Central memory CD4-positive, alpha-beta T cell (primary cell): ENCODE measurements at regions not wholly inside any gene's neighbourhood (a gene's known extent, or its start where the extent isn't known, plus 50 kb on each side); places are given as distances from the start of the nearest gene placed in this dataset.
"Not testable (repeated sequence)": the region's sequence is repeated elsewhere in the genome, so short reads cannot be mapped to it uniquely, and the experiment has no call there.

Experiments used
- DNase-seq: peaks from one replicate; pipeline ENCODE4 v3.0.0; 2022

DNA sequence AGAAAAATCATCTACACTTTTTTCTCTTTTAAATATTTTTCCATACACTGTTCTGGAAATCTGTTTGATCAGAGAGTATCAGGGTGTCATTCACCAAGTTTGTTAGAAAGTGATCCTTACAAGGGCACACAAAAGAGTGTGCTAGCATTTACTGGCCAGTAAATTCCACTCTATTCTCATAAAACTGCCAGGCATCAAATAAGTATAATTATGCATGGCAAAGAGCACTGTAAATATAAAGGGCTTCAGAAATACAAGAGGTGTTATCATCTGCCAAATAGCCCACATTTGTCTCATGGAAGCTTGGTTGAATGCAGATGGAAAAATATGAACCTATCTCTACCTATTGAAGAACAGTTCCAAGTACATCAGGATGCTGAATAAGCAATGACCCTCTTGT lies 847.3 kb upstream of the ACVR2A start:
- no peak for DNase-seq

DNA sequence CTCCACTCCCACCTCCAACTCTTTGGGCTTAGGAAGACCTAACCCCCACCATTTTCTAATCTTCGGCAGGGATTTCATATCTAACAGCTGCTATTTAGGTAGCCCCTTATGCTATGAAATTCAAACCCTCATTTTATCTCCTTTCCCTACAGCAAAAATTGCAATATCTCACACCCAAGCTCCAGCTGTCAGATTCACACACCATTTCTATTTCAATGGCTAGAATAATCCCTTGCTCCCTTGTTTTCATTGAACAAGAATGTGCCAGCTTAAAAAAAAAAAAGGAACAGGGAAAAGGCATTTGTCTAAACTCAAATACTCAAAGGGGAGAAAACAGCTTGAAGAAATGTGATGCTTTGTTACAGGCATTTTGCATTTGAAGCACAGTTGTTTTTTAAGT lies 850.6 kb upstream of the ACVR2A start:
- DNase-seq, result no peak

DNA sequence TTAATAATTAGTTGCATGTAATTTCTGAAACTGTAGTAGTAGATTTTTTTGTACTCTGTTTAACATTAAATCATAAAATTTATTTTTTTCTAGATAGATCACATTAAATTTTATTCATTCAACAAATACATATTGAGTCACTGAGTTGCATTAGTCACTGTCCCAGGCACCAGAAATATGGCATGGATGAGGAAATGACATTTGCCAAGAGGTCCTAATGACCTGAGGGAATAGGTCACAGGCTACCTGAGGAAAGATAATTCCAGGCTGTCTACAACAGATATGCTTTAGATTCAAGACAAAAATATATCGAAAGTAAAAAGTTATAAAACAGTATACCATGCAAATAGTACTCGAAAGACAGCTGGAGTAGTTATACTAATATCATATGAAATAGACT lies 852.4 kb upstream of the ACVR2A start:
- no peak for DNase-seq

DNA sequence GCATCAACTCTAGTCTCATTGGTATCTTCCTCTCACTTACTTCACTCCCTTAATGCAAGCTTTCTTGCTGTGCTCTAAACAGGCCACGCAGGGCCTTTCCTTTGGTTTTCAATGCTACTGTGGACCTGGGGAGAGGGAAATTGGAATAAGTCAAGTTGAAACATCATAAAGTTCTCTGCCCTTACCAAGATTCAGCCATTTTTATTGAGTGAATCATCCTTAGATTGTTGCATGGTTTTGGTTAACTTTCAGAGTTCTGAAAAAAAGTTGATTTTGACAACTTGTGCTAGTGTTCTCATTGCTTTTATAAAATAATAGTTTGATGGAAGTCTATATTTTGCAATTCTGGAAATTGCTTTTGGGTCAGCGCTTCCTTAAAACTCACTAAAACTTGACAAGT lies 852.8 kb upstream of the ACVR2A start:
- DNase-seq, result no peak

DNA sequence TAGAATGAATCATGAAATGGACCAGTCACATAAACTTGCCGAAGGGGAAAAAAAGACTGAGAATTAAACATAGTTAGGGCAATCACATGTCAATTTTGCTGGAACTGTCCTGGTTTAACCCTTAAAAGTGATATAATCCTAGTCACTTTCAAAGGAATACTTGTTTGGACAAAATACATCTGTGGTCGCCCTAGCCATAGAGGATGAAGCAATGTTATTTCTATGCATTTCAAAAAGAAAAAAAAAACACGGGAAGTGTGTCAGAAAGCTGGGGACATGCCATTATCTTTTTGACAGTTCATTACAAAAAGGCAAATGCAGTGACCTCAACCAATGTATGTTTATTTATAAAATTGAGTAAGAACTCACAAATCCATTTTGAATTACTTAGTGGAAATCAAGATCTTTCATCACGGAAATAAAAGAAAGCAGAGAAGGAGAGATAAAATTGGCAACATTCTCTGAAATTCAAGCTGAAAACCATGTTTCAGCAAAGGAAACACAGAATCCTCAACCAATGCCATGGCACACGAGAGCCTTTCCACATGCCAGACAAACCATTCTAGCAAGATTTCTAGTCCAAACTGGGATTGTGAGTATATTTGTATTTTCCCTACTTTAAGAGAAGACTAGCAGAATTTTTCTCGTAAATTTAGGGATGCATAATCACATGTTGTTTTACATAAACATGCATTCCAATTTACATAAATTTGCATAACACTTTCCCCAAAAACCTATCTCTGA lies 854.3 kb upstream of the ACVR2A start:
- no peak for DNase-seq

DNA sequence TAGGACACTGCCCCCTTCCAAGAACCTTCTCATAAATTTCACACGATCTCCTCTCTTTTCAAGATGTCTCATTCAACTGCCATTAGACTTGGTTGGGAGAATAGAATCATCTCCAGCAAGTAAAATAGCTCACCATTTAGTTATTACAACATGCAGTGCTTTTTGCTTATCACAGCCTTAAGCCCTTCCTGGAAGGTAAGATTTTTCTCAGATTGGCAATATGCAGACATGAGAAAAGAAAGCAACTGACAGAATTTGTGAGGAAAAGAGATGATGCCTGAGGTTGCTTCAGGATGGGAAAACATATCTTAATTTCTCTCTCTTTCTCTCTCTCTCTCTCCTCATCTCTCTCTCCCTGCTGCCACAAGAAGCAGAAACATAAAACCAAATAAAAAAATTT lies 855.1 kb upstream of the ACVR2A start:
- no peak for DNase-seq

DNA sequence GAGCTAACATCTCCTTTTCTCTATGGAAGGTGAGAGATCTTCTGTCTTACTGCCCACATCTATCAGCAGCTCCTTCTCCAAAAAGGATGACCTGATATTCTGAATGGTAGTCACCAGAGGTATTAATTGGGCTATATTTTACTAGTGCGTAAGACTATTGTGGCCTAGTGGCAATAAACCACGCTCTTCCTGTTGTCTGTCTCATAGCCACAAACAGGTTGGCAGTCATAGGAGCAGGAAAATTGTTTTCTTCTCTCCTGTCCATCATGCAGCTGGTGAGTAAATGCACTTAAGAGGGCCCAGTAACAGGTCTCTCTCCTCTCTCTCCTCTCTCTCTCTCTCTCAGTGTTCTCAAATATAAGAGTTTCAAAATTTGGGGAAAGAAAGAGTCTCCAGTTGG lies 856.8 kb upstream of the ACVR2A start:
- no peak for DNase-seq

DNA sequence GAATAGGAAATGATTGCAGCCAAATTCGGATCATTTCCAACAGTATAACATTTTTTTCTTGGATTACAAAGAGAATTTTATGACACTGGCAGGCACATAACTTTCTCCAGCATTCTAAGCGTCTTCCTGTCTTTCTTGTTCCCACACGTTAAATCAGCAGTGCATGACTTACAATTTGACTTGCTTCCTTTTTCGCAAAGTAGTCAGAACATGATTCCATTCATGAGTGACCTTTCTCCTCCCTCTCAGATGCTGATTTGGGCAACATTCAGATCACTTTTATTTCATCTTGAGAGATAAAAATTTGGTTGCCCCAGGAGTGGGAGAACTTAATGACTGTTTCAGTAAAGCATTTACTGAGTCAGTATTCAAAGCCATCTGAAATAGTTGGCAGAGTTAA lies 858.7 kb upstream of the ACVR2A start:
- no peak for DNase-seq

DNA sequence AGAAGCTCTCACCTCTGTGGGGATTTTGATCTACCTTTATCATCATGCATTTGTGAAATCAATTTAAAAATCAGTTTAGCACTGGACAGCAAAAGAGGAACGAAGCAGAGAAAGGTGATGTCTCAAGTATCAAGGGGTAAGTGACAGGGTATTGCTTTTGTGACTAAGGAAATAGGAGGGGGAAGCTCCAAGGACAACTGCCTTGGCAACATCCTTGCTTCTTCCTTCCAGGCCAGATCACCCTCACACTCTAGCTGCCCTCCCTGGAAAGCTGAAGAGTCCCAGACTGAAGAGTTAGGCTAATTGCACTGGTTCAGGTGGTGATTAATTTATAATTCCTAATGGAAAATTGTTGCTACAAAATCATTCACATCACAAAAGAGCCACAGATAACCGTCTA lies 859.1 kb upstream of the ACVR2A start:
- no peak for DNase-seq

DNA sequence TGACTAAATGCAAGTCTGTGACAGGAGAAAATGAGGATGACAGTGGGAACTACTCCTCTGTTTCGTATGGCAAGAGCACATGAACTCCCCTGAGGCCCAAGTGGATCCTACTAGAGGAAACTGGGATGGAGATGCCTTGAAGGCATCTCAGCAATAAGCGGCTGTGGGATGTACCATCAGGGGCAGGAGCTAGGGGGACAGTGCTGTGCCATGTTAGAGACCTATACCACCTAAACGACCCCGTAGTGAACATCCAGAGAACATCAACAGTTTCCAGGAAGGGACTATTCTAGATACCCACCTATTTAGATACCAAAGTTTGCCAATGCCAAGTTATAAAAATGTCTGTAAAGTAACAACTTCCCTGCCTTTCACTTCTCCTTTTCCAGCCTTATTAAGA lies 860.8 kb upstream of the ACVR2A start:
- no peak for DNase-seq

DNA sequence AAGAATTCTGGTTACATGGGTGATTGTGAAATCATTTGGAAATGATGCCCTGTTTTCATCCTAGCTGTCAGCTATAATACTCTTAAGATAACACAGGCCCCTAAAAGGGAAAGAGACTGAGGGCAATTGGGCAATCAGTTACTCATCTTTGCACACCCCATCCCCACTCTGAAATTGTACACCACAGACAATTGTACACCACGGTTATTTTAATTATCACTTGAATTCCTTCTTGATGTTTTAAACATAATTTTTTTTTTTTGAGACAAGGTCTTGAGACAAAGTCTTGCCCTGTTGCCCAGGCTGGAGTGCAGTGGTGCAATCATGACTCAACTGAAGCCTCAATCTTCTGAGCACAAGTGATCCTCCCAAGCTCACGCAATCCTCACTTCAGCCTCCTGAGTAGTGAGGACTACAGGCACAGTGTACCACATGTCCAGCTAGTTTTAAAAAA lies 862.4 kb upstream of the ACVR2A start:
- no peak for DNase-seq

DNA sequence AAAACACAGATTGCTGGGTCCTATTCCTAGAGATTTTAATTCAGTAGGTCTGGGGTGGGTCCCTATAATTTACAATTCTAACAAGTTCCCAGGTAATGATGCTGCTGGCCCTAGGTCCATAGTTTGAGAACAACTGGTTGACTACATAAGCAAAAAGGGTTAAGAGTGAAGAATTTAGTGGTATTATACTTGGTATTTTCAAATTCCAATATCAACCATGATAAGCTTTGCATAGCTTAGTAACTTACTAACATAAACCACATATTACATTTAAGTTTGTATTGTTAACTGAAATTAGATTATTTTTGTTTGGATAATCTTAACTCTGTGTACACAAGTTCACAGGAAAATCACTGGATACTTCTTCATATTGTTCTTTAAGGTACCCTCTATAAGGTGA lies 862.9 kb upstream of the ACVR2A start:
- no peak for DNase-seq

DNA sequence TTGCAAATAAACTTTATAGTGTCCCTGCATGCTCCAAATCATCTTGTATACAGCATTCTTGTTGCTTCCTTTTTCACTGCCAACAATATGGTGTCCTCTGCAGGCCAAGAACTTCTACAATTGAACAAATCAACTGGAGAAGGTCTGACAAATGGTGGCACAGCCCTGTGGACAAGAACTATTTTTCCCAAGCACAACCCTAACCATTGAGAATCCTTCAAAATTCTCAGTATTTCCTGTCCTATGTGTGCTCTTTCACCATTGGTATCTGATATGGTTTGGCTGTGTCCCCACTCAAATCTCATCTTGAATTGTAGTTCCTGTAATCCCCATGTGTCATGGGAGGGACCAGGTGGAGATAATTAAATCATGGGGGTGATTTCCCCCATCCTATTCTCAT lies 865.1 kb upstream of the ACVR2A start:
- no peak for DNase-seq

DNA sequence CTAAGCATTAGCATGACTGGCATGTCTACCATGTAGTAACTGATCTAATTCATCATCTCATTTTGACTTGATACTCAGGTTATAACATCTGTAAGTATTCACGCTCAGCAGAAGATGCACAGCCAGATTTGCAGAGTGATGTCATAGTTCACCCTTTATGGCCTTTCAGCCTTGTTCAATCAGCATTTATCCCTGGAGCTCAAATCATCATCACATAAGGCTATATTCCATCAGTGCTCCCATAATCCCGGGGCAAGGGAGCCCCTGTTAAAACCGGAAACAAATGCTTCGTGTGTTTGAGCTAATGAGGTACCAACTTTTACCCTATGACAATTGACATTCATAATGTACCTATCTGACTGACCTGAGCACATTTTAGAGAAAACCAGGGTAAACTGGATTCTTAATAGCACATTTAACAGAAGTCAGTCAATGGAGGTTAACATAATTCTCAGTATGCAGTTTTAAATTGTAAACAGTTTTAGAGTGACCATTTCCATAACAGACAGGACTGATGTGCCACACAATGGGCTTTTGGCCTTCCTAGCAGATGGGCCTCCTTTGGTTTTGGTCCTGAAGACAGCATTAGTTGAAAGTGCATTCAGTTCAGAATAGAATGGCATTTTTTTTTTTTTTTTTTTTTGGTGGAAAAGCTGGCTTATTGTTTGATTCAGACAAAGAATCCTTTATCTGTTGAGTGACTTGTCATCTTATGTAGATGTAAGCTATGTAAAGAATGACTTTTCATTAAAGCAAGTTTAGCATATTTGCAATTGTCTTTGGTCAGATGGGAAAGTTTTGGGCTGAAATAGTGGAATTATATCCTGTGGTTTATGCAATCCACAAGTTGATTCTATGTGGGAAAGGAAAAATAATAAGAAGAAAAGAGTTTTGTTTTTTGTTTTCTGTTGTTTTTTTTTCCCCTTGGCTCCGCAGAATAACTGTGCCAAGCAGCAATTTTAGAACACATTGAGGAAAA lies 866.0 kb upstream of the ACVR2A start:
- no peak for DNase-seq

DNA sequence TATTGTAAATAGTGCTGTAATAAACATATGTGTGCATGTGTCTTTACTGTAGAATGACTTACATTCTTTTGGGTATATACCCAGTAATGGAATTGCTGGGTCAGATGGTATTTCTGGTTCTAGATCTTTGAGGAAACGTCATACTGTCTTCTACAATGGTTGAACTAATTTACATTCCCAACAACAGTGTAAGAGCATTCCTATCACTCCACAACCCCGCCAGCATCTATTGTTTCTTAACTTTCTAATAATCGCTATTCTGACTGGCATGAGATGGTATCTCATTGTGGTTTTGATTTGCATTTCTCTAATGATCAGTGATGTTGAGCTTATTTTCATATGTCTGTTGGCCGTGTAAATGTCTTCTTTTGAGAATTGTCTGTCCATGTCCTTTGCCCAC lies 873.8 kb upstream of the ACVR2A start:
- DNase-seq, result not testable (repeated sequence)

DNA sequence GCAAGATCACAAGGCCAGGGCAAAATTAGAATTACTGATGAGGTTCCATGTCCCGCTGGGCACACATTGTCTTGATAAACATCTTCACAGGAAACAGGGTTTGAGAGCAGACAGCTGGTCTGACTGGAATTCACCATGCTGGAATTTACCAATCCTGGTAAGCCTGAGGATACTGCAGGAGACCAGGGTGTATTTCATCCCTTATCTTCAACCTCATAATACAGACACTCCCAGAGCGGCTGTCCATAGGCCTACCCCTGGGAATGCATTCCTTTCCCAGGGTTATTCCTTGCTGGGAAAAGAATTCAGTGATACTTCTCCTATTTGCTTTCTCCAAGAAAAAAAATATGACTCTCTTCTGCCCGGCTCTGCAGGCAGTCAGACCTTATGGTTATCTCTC lies 875.1 kb upstream of the ACVR2A start:
- not testable (repeated sequence) for DNase-seq

DNA sequence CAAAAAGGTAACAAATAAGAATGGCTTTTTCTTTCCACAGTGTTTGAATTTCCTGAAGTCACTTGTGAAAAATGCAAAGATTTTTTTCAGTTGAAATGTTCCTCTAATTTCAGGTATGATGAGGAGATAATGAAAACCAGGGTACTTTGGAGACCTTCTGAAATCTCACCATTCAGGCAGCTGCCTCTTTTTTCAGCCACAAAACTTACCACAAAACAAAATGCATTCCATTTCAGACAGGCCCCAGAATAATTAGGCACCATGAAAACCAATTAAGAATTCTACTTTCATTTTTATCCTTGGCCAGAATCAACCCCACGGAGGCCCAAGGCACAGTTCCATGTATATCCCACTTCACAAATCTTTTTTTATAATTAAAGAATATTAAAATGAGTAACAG lies 880.3 kb upstream of the ACVR2A start:
- no peak for DNase-seq

DNA sequence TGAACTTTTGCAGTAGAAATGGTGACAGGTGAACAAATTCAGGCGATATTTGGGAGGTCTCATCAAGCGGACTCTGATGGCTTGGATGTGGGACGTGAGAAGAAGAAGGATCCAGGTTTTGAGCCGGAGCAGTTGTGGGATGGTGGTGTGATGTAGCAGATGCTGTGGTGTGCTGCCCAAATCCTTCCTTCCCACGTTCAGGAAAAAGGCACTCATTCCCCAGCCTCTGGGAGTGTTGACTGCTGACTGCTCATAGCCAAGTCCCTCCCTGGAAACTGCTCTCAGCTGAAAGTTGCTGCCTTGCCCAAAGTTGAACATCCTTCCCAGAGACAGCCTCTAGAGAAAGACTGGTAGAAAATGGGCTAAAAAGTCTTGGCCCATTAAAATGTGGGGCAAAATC lies 890.3 kb upstream of the ACVR2A start:
- no peak for DNase-seq

DNA sequence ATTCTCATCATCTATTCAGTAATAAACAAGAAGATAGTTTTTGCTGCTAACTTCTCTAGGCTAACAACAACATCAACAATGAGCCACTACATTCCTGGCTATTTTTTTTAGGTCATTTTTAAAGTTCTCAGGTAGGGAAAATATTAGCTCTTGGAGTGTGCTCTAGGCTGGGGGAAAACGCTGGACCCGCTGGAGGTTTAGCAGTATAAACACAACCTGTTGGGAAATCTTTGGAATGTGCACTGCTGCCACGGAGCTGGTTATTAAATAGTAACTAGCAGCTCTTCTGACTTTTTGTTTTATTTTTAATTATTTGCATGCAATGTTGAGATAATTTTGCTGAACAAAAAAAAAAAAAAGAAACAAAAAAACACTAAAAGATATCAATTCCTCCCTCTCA lies 892.1 kb upstream of the ACVR2A start:
- no peak for DNase-seq

DNA sequence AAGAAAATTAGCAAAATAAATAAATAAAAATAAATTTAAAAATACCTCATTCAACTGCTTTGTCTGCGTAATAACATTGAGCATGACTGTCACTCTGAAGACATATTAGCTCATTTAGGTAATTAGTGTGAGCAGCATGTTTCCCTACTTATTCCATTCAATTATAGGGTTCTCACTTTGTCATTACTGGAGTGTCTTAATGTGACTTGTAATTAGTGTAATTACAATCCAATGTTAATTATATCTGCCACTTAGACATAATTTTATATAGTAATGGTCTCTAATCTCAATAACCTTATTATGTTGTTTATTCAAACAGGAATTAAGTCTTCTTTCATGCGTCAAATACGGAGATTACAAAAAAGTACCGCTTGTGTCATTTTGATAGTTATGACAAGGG lies 893.9 kb upstream of the ACVR2A start:
- DNase-seq, result no peak

DNA sequence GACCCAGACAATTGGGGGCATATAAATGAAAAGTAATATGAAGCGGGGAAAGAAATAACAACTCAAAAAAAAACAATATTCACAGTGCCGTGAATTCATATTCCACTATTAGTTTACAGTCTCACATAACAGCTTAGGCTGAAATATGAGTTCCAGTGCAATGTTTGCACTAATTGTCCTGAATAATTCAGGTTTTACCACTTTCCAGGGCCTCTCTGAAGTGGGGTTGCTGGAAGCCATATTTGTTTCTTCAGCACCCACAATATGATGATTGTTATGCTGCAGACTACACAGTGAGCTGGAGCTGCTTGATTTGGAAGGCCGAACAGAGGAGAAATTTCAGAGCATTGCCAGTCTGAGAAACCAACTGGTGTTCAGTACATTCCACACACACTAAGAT lies 894.5 kb upstream of the ACVR2A start:
- DNase-seq, result no peak

DNA sequence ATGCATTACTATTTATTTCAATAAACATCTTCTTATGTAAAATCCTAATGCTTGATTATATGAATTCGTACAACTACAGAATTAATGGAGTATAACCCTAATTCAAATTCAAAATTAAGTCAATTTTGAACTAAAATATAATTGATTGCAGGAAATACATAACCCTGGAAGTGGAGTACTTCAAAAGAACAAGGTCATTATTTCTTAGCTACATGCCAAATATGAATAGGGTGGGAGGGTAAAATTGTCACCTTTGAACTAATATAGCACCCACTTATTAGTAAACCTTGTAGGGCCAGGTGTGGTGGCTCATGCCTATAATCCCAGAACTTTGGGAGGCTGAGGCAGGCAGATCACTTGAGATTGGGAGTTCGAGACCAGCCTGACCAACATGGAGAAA lies 895.4 kb upstream of the ACVR2A start:
- no peak for DNase-seq

DNA sequence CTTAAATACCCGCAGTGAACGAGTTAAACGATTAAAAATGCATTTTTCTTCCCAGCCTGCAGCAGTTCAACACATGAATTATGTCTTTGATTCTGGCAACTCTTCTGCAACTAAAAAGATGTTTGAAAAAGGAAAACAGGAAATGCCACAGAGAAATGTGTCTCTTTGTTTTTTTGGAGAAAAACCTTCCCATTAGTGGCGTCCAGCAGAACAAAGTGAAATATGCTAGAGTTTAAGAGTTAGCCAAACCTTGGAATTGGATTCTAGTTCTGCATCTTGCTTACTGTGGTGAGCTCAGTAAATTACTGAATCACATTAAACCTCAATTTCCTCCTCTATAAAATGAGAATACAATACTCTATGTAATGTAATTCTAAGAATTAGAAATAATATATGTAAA lies 900.2 kb upstream of the ACVR2A start:
- no peak for DNase-seq

DNA sequence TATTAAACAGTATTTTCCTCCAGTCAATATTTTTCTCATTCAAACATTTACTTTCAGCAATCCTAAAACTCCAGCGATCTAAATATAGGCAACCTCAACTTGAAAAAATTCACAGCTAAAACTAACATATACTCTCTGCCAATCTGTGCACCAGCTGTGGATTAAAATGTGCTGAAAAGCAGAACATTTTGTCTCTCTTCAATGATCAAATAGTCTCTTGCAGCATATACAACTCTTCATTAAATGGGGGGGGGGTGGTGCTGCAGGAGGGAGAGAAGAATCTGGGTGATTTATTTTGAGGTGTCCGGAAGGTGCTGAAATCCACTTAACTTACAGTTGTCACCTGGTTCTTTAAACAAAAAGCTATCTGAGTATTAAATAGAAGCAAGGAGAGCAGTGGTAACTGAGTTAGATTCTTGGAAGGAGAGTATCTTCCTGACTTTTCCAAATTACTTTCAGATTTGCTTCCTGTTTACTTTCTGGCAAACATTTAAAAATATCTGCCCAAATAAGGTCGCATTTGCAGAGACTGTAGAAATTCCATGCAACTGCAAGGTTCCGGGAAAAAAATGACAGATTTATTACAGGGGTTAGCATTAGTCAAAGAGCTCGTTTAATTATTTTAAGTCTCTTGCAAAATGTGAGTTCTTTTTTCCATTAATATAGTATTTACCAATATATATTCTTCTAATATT lies 904.7 kb upstream of the ACVR2A start:
- DNase-seq, result no peak
